Kidney glomerular epithelial cell (primary cell): ENCODE measurements at regions not wholly inside any gene's neighbourhood (a gene's known extent, or its start where the extent isn't known, plus 50 kb on each side); places are given as distances from the start of the nearest gene placed in this dataset.
"Not testable (repeated sequence)": the region's sequence is repeated elsewhere in the genome, so short reads cannot be mapped to it uniquely, and the experiment has no call there.

Experiments
- DNase-seq: peaks from one replicate; lab custom pipeline; 2025; lab: John Stamatoyannopoulos, UW

- DNase-seq: no peak
These were observed 244.6 kb downstream of the SUCLG1 start for GRCh38 chr2:84214455-84214854.

- no peak for DNase-seq
These were observed 246.3 kb downstream of the SUCLG1 start for GRCh38 chr2:84212611-84213314.

- no peak for DNase-seq
These were observed 249.1 kb downstream of the SUCLG1 start for GRCh38 chr2:84209941-84210340.

- no peak for DNase-seq
These were observed 254.1 kb downstream of the SUCLG1 start for GRCh38 chr2:84204995-84205394.

GRCh38 chr2:84202166-84202565, 256.9 kb downstream of the SUCLG1 start:
- DNase-seq: no peak

- DNase-seq: no peak
These were observed 257.9 kb downstream of the SUCLG1 start for GRCh38 chr2:84201158-84201557.

- no peak for DNase-seq
These were observed 261.2 kb downstream of the SUCLG1 start for GRCh38 chr2:84197901-84198300.

- DNase-seq: no peak
These were observed 264.0 kb downstream of the SUCLG1 start for GRCh38 chr2:84194949-84195644.

- DNase-seq: no peak
These were observed 264.9 kb downstream of the SUCLG1 start for GRCh38 chr2:84194181-84194580.

GRCh38 chr2:84187258-84187657, 271.8 kb downstream of the SUCLG1 start:
- DNase-seq: no peak

GRCh38 chr2:84181927-84182326, 277.2 kb downstream of the SUCLG1 start:
- no peak for DNase-seq

GRCh38 chr2:84177733-84178132, 281.3 kb downstream of the SUCLG1 start:
- DNase-seq: no peak

GRCh38 chr2:84175970-84176369, 283.1 kb downstream of the SUCLG1 start:
- no peak for DNase-seq

- no peak for DNase-seq
These were observed 283.7 kb downstream of the SUCLG1 start for GRCh38 chr2:84175340-84175739.

GRCh38 chr2:84173041-84173440, 286.0 kb downstream of the SUCLG1 start:
- DNase-seq: no peak

GRCh38 chr2:84170979-84171378, 288.1 kb downstream of the SUCLG1 start:
- DNase-seq: no peak

GRCh38 chr2:84169871-84170270, 289.2 kb downstream of the SUCLG1 start:
- no peak for DNase-seq

- DNase-seq: not testable (repeated sequence)
These were observed 290.5 kb downstream of the SUCLG1 start for GRCh38 chr2:84168552-84168951.

- DNase-seq: no peak
These were observed 293.8 kb downstream of the SUCLG1 start for GRCh38 chr2:84165256-84165655.

GRCh38 chr2:84160453-84160852, 298.6 kb downstream of the SUCLG1 start:
- DNase-seq: no peak

GRCh38 chr2:84158605-84159004, 300.5 kb downstream of the SUCLG1 start:
- no peak for DNase-seq

GRCh38 chr2:84152462-84152861, 306.6 kb downstream of the SUCLG1 start:
- no peak for DNase-seq

GRCh38 chr2:84144345-84144744, 314.7 kb downstream of the SUCLG1 start:
- no peak for DNase-seq

GRCh38 chr2:84137034-84137433, 322.0 kb downstream of the SUCLG1 start:
- no peak for DNase-seq
